GM12891 (cell line): ENCODE measurements at regions not wholly inside any gene's neighbourhood (a gene's known extent, or its start where the extent isn't known, plus 50 kb on each side); places are given as distances from the start of the nearest gene placed in this dataset.

Experiments
- POLR2AphosphoS5 ChIP-seq: IDR thresholded peaks from 2 replicates; pipeline ENCODE4 v1.6.1; 2011; ENCODE audit warnings: low read depth, low read length, control low read depth
- TAF1 ChIP-seq: IDR thresholded peaks from 2 replicates; pipeline ENCODE4 v1.6.1; 2011; ENCODE audit warnings: low read depth, low read length, control low read depth

- TF ChIP-seq POLR2AphosphoS5 = no peak
- TF ChIP-seq TAF1 = no peak
These were observed 236.3 kb upstream of the SORL1-AS1 start for GRCh38 chr11:121688860-121689614.
